LNCAP (cell line): ENCODE measurements at regions not wholly inside any gene's neighbourhood (a gene's known extent, or its start where the extent isn't known, plus 50 kb on each side); places are given as distances from the start of the nearest gene placed in this dataset.

Source experiments
- CTCF ChIP-seq: fragments of 450-650 bp; IDR thresholded peaks from 2 replicates; pipeline ENCODE4 v1.5.1; 2017; ENCODE audit warnings: mild to moderate bottlenecking

DNA sequence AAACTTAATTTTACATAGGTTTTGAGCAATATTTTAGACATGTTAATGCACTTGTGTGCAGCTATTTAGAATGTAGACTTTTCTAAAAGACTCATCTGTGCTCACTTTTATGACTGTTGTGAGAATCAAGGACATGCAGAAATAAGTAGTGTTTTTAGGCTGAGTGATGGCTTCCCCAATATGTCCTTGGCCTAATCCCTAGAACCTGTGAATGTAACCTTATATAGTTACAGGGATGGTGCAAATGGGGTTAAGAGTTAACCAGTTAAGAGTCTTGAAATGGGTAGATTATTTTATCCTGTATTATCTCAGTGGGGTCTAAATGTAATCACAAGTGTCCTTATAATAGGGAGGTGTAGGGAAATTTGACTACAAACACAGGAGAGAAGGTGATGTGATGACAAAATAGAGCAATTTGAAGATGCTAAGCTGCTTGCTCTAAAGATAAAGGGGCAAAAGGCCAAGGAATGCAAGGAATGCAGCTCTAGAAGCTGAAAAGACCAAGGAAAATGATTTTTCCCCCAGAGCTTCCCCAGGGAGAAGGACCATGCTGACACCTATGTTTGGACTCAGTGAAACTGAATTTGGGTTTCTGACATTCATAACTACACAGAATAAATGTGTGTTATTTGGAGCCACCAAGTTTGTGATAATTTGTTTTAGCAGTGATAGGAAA, 298.0 kb upstream of the PAPPA start:
- TF ChIP-seq CTCF: no peak

DNA sequence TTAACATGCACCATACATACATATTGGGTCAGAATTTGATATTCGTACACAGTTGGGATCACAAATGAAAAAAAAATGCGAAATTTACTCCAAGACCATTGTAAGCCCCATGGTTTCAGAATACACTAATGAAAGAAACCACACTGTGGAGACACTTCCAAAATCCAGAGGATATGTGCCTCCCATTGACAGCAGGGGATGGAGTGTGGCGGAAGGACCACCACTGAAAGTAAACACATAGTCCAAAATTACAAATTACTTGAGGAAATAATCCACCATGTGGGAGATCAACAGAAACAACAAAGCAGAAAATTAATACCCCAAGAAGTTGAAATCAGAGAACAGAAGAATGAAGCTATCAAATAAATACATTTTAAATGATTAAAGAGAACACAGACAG, 291.6 kb upstream of the PAPPA start:
- TF ChIP-seq CTCF: no peak

GRCh38 chr9:115864581-115864980, 289.0 kb upstream of the PAPPA start:
- TF ChIP-seq CTCF: no peak

GRCh38 chr9:115867326-115867725, 286.3 kb upstream of the PAPPA start:
- no peak for TF ChIP-seq CTCF

DNA sequence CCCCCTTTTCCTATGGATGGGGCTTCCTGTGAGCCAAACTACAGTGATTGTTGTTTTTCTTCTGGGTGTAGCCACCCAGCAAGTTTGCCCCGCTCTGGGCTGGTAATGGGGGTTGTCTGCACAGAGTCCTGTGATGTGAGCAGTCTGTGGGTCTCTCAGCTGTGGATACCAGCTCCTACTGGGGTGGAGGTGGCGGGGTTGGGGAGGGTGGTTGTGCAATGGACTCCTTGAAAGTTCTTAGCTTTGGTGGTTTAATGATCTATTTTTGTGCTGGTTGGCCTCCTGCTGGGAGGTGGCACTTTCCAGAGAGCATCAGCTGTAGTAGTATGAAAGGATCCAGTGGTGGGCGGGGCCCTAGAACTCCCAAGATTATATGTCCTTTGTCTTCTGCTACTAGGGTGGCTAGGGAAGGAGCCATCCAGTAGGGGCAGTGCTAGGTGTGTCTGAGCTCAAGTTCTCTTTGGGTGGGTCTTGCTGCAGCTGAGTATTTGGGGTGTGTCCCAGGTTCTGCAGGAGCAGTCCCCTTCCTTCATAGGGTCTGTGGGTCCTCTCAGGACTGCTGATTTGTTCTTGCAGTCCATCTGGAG, 275.6 kb upstream of the PAPPA start:
- no peak for TF ChIP-seq CTCF

- no peak for TF ChIP-seq CTCF
These were observed 274.1 kb upstream of the PAPPA start for GRCh38 chr9:115879451-115879850.

DNA sequence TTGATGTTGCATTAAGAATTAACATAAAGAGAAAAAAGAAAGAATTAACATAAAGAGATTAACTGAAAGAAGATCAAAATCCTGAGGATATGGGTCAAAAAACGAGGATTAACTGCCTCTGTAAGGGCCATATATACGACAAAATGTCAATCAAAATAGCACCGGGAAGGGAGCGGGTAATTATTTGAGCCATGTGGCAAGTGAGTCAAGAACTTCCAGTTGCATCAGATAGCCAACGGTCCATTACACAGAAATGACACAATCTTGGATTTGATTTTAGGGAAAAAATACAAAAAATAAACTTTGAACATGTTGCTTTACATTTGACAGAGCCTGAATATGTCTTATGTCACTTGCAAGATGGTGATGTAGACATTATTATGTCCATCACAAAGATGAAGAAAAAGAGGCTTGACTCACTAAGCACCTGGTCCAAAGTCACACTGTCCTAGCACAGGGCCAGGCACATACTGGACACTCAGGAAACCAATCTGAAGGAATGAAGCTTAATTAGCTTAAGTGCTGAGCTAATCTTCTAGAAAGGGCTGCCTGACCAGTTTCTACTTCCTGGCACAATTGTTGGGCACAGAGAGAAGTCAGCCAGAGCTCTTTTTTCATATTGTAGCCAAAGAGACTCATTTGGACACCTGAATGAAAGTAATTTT, 273.2 kb upstream of the PAPPA start:
- no peak for TF ChIP-seq CTCF
